Ishikawa (cell line): ENCODE measurements at regions not wholly inside any gene's neighbourhood (a gene's known extent, or its start where the extent isn't known, plus 50 kb on each side); places are given as distances from the start of the nearest gene placed in this dataset.

Experiments
- CREB1 ChIP-seq: IDR thresholded peaks from 2 replicates; pipeline ENCODE4 v1.6.1; 2012; ENCODE audit warnings: low read depth
- FOXM1 ChIP-seq: IDR thresholded peaks from 2 replicates; pipeline ENCODE4 v1.6.1; 2012; ENCODE audit warnings: low read depth, borderline replicate concordance
- RAD21 ChIP-seq: IDR thresholded peaks from 2 replicates; pipeline ENCODE4 v1.6.1; 2012; ENCODE audit warnings: low read depth
- TEAD4 ChIP-seq: IDR thresholded peaks from 2 replicates; pipeline ENCODE4 v1.6.1; 2012
- YY1 ChIP-seq: IDR thresholded peaks from 2 replicates; pipeline ENCODE4 v1.6.1; 2012; ENCODE audit warnings: low read depth
- ZBTB7A ChIP-seq: IDR thresholded peaks from 2 replicates; pipeline ENCODE4 v1.6.1; 2012; ENCODE audit warnings: low read depth
- TF ChIP-seq, protein P1 (sequence below): IDR thresholded peaks from 2 replicates; pipeline ENCODE4 v1.6.1; 2012; ENCODE audit warnings: low read depth, mild to moderate bottlenecking
- TF ChIP-seq, protein P2 (sequence below): IDR thresholded peaks from 2 replicates; pipeline ENCODE4 v1.6.1; 2012

DNA sequence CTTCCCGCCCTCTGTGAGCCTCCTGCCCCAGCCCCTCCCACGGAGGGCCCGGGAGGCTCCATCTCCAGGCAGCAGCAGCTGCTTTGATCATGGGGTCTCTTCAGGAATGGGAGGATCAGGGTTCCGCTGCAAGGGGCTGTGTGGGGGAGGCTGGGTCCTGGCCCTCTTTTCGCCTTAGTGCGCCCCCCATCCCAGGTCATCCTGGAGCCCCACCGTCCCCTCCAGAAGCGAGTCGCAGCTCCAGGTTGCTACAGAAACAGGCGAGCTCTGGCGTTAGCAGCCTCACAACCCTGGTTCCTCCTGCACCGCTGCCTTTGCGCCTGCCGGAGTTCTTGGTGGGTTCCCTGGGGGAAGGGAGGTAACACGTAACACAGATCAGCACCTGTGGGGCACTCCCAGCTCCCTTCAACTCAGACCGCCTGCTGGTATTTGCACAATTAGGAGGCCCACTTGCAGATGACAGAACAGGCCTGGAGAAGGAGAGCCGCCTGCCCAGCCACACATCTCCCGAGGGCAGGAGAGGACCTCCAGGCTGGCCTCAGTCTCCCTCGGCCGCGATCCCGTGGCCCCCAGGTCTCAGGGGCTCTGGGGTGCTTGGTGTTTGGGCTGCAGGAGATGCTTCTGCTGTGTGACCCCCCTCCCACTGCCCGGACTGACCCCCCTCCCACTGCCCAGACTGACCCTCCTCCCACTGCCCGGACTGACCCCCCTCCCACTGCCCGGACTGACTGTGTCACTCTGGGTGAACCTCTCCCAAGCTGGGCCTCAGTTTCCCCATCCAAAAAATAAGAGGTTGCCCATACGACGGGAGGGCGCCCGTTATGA lies 64.2 kb upstream of the ADRA2C start:
- TF ChIP-seq, protein P1, sequence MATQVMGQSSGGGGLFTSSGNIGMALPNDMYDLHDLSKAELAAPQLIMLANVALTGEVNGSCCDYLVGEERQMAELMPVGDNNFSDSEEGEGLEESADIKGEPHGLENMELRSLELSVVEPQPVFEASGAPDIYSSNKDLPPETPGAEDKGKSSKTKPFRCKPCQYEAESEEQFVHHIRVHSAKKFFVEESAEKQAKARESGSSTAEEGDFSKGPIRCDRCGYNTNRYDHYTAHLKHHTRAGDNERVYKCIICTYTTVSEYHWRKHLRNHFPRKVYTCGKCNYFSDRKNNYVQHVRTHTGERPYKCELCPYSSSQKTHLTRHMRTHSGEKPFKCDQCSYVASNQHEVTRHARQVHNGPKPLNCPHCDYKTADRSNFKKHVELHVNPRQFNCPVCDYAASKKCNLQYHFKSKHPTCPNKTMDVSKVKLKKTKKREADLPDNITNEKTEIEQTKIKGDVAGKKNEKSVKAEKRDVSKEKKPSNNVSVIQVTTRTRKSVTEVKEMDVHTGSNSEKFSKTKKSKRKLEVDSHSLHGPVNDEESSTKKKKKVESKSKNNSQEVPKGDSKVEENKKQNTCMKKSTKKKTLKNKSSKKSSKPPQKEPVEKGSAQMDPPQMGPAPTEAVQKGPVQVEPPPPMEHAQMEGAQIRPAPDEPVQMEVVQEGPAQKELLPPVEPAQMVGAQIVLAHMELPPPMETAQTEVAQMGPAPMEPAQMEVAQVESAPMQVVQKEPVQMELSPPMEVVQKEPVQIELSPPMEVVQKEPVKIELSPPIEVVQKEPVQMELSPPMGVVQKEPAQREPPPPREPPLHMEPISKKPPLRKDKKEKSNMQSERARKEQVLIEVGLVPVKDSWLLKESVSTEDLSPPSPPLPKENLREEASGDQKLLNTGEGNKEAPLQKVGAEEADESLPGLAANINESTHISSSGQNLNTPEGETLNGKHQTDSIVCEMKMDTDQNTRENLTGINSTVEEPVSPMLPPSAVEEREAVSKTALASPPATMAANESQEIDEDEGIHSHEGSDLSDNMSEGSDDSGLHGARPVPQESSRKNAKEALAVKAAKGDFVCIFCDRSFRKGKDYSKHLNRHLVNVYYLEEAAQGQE = no peak
- TF ChIP-seq FOXM1 (no peak), RAD21 (no peak), ZBTB7A (no peak), TEAD4 (no peak), YY1 (no peak), CREB1 (no peak)
- TF ChIP-seq, protein P2, sequence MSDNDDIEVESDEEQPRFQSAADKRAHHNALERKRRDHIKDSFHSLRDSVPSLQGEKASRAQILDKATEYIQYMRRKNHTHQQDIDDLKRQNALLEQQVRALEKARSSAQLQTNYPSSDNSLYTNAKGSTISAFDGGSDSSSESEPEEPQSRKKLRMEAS = no peak
